Lower leg skin (tissue), 4 donors: ENCODE measurements at regions not wholly inside any gene's neighbourhood (a gene's known extent, or its start where the extent isn't known, plus 50 kb on each side); places are given as distances from the start of the nearest gene placed in this dataset.
A peak's percentile ranks its signal among the peaks of the same experiment; 100 is the strongest.

Source experiments
- DNase-seq, 2 donors: peaks; one replicate each; pipeline ENCODE4 v3.0.0-alpha.2; 2019; ENCODE audit warnings: low spot score in 2 of 2
- H3K4me3 ChIP-seq: fragments of 200-600 bp; sonication (generic); 2 replicates; pipeline ENCODE4 v1.5.1; 2017; ENCODE audit warnings: mild to moderate bottlenecking, low read depth; ENCODE audit not compliant: poor library complexity, severe bottlenecking
- POLR2A ChIP-seq, 2 donors: fragments of 450-650 bp; IDR thresholded peaks; one replicate each; pipeline ENCODE4 v1.6.1; 2016 to 2017; ENCODE audit warnings: antibody characterized with exemption in 2 of 2, mild to moderate bottlenecking in 1 of 2, moderate library complexity in 1 of 2
- WGBS, 2 donors: methylation state at CpG; one replicate each; pipeline ENCODE4 v1.1.5; 2018; 5-methylcytosine and 5-hydroxymethylcytosine counted together
- intact Hi-C: fragments of 100-400 bp; cut with DNase I; formaldehyde crosslinking; loops from one replicate; pipeline ENCODE4 v1.15.0; 2023; ENCODE audit warnings: low total_unique reads
- TF ChIP-seq, protein P1 (sequence below), 3 donors: fragments of 450-650 bp; IDR thresholded peaks; one replicate each; pipeline ENCODE4 v1.5.1; 2016; ENCODE audit warnings: antibody characterized with exemption in 3 of 3, mild to moderate bottlenecking in 3 of 3, moderate library complexity in 2 of 3

DNA sequence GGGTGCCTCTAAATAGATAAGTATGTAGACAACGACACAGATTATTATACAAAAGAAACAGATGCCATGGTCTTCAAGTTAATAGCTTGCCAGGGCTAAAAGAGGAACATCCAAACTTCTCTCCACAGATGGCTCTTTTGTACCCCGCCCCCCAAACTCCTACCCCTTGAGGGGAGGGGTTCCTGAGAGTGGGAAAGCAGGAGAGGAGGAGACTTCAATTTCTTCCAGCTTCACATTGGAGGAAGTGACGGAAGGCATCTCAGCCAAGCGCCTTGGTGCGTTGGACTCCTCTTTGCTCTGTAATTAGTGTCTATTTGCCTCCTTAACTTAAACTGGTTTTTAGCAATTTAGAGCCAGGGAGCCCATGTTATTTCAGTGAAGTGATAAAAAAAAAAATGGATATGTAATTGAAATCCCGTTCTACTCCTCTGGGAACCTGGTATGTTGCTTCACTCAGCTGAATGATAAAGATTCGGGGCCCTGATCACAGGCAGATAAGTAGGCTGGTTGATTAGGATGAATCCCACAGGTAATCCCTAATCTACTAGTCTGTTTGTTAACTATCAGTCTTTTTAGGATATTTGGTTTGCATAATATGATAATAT lies 580.9 kb upstream of the CADM1 start:
- DNase-seq, result no peak
- TF ChIP-seq, protein P1, sequence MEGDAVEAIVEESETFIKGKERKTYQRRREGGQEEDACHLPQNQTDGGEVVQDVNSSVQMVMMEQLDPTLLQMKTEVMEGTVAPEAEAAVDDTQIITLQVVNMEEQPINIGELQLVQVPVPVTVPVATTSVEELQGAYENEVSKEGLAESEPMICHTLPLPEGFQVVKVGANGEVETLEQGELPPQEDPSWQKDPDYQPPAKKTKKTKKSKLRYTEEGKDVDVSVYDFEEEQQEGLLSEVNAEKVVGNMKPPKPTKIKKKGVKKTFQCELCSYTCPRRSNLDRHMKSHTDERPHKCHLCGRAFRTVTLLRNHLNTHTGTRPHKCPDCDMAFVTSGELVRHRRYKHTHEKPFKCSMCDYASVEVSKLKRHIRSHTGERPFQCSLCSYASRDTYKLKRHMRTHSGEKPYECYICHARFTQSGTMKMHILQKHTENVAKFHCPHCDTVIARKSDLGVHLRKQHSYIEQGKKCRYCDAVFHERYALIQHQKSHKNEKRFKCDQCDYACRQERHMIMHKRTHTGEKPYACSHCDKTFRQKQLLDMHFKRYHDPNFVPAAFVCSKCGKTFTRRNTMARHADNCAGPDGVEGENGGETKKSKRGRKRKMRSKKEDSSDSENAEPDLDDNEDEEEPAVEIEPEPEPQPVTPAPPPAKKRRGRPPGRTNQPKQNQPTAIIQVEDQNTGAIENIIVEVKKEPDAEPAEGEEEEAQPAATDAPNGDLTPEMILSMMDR (IDR thresholded peaks at IDR 0.05), result no peak
- no peak for TF ChIP-seq POLR2A (IDR thresholded peaks at IDR 0.05)
- no peak overlapping the region for H3K4me3 ChIP-seq
- 83 to 85% methylated on average over 7 of the region's 7 CpGs for WGBS, 2 donors
- intact Hi-C loops, result no loop called here

DNA sequence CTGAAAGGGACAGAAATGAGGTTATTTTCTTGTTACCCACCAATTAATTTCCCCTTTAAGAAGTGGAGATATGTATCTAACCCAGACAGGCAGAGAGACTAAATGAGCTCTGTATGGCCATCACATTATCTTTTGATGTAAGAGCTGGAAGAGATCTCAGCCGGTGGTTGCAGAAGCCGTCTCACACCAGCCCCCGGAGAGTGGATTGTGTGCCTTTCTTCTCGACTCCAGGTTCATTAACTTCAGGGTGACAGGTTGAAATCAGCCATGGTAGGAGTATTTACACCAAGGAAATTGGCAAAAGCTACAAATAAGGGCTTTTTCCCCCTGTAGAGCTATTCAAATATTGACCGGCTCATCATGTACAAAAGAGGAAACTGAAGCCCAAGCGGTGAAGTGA lies 580.3 kb upstream of the CADM1 start:
- intact Hi-C loops, result no loop called here
- no peak overlapping the region for H3K4me3 ChIP-seq
- 88 to 90% methylated on average over 6 of the region's 6 CpGs for WGBS, 2 donors
- TF ChIP-seq POLR2A (IDR thresholded peaks at IDR 0.05), result no peak
- TF ChIP-seq, protein P1 (IDR thresholded peaks at IDR 0.05), result no peak
- no peak for DNase-seq

DNA sequence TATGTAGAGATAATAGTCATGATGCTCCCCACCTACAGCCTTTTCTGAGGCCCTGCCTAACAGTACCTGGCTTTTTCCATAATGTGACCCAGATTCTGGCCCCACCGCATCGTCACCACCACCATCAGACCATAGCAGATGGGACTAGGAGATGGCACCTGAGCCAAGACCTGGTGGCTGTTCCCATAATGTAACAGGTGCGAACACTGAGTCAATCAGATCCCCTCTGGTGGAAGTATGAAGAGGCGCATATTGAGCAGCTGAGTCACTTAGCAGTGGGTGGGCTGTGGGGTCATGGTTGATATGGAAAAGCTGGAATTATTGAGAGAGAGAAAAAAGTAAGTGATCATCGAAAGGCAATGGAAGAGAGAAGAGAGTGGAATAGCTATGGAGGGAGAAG lies 578.0 kb upstream of the CADM1 start:
- TF ChIP-seq, protein P1 (IDR thresholded peaks at IDR 0.05), result no peak
- no peak for TF ChIP-seq POLR2A (IDR thresholded peaks at IDR 0.05)

DNA sequence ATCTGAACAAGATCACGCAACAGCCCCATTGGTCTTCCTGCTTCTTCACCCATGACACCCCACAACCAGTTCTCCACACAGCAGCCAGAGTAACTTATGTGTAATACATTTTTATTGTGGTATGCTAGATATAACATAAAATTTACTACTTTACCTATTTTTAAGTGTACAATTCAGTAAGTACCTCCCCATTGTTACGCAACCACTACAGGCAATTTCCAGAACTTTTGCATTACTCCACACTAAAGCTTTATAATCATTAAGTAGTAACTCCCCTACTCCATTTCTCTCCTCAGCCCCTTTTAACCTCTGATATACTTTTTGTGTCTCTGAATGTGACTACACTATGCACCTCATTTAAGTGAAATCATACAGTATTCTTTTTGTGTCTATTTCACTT lies 575.4 kb upstream of the CADM1 start:
- WGBS, 2 donors, result 95 to 98% methylated on average over 2 of the region's 2 CpGs
- H3K4me3 ChIP-seq, result no peak overlapping the region
- DNase-seq, result no peak
- TF ChIP-seq, protein P1 (IDR thresholded peaks at IDR 0.05), result no peak
- no peak for TF ChIP-seq POLR2A (IDR thresholded peaks at IDR 0.05)
- intact Hi-C loops, result no loop called here

More for the DNA sequence above, 578.0 kb upstream of the CADM1 start:
- no peak for DNase-seq
- WGBS, 2 donors, result 90 to 98% methylated on average over 5 of the region's 5 CpGs
- intact Hi-C loops, result no loop called here
- no peak overlapping the region for H3K4me3 ChIP-seq

DNA sequence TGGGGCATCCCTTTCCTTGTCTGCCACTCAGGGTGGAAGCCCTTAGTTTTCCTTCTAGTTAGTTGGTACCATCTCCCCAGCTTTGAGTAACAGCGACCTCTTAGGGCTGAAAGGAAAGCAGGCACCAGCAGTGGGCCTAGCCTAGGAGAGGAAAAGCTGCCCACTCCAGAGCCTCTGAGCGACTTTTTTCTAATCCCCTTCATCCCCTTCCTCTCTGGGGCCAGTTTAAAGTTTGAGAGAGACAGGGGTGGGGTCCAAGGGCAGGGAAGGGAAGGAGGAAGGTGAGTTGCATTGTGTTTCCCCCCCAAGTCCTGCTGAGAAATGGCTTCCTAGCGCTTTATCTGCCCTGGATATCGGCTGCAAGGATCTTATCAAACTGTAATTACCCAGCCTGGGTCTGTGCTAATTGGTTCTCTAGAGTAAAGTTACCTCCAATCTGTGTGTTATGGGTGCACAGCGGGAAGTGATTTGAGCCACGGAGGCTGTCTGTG lies 573.9 kb upstream of the CADM1 start:
- peak in 1 of 2 donors; percentile 57 for DNase-seq
- no peak overlapping the region for H3K4me3 ChIP-seq
- TF ChIP-seq, protein P1 (IDR thresholded peaks at IDR 0.05), result no peak
- no peak for TF ChIP-seq POLR2A (IDR thresholded peaks at IDR 0.05)
- intact Hi-C loops, result no loop called here
- 71 to 73% methylated on average over 6 of the region's 6 CpGs for WGBS, 2 donors

DNA sequence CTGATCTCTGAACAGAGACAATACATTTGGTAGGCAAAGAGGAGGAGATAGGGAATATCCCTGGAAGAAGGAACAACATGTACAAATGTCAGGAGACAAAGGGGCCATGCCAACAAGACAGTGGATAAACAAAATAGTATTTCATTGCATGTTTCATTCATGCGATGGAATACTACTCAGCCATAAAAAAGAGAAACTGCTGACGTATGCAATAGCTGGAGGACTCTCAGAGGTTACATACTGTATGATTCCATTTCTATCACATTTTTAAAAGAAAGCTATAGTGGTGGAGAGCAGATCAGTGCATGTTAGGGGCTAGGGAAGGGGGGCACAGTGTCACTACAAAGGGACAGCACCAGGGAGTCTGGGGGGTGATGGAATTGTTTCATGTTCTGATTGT lies 572.9 kb upstream of the CADM1 start:
- DNase-seq, result no peak
- TF ChIP-seq, protein P1 (IDR thresholded peaks at IDR 0.05), result no peak
- 92 to 95% methylated on average over 2 of the region's 2 CpGs for WGBS, 2 donors
- intact Hi-C loops, result no loop called here
- no peak overlapping the region for H3K4me3 ChIP-seq
